Neural cell (in vitro differentiated cells): ENCODE measurements at regions not wholly inside any gene's neighbourhood (a gene's known extent, or its start where the extent isn't known, plus 50 kb on each side); places are given as distances from the start of the nearest gene placed in this dataset.

Experiments
- EP300 ChIP-seq: fragments of 450-650 bp; conservative IDR thresholded peaks from 2 replicates; pipeline ENCODE4 v1.6.1; 2014; ENCODE audit warnings: antibody characterized with exemption, mild to moderate bottlenecking, moderate library complexity; ENCODE audit not compliant: poor library complexity, severe bottlenecking
- RAD21 ChIP-seq: fragments of 450-650 bp; conservative IDR thresholded peaks from 2 replicates; pipeline ENCODE4 v1.6.1; 2014; ENCODE audit warnings: antibody characterized with exemption, mild to moderate bottlenecking, moderate library complexity
- TF ChIP-seq, protein P1 (sequence below): fragments of 450-650 bp; IDR thresholded peaks from 2 replicates; pipeline ENCODE4 v1.5.1; 2014; ENCODE audit warnings: antibody characterized with exemption, mild to moderate bottlenecking, moderate library complexity; ENCODE audit not compliant: poor library complexity, severe bottlenecking

DNA sequence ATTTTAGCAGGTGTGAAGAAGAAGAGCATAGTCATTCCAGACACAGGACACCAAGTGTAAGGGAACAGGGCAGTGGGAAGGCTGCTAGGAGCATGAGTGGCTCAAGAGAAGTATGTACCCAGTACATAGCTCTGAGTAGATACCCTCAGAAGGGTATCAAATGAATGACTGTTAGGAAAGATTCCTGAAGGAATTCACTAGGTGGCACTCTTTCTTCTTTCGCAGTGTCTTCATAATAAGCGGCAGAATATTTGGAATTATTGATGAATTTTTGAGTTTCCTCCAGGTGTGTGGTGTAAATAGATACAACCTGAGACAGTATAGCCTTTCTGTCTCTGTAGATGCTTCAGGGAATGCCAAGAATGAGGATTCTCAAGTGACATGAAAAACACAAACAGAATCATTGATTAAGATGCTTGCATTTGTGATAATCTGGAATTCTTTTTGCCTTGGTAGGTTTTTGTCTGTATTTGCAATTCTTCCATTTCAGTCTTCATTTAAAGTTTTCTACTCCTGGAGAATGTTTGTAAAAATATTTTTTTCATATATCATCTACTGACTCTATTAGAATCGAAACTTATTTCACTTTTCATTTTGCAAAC is 264.3 kb upstream of the RIMS1 start:
- TF ChIP-seq EP300 = no peak
- TF ChIP-seq, protein P1, sequence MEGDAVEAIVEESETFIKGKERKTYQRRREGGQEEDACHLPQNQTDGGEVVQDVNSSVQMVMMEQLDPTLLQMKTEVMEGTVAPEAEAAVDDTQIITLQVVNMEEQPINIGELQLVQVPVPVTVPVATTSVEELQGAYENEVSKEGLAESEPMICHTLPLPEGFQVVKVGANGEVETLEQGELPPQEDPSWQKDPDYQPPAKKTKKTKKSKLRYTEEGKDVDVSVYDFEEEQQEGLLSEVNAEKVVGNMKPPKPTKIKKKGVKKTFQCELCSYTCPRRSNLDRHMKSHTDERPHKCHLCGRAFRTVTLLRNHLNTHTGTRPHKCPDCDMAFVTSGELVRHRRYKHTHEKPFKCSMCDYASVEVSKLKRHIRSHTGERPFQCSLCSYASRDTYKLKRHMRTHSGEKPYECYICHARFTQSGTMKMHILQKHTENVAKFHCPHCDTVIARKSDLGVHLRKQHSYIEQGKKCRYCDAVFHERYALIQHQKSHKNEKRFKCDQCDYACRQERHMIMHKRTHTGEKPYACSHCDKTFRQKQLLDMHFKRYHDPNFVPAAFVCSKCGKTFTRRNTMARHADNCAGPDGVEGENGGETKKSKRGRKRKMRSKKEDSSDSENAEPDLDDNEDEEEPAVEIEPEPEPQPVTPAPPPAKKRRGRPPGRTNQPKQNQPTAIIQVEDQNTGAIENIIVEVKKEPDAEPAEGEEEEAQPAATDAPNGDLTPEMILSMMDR = peak; percentile 68
- peak; percentile 66 for TF ChIP-seq RAD21
